Activated CD4-positive, alpha-beta T cell treated with anti-CD3 and anti-CD28 coated beads, Interleukin-2, amount 10 ng/mL, durations not matched to agents 7 days and 5 days (primary cell): ENCODE measurements at regions not wholly inside any gene's neighbourhood (a gene's known extent, or its start where the extent isn't known, plus 50 kb on each side); places are given as distances from the start of the nearest gene placed in this dataset.
"Not testable (repeated sequence)": the region's sequence is repeated elsewhere in the genome, so short reads cannot be mapped to it uniquely, and the experiment has no call there.

Source experiments
- CTCF ChIA-PET: fragments of 350-600 bp; sonication (Branson Sonifier 250); formaldehyde crosslinking; loops from one replicate; lab custom pipeline; 2021; ENCODE audit warnings: antibody characterized with exemption; lab: Charles Lee
- POLR2A ChIA-PET: fragments of 350-600 bp; sonication (Branson Sonifier 250); formaldehyde crosslinking; loops from one replicate; lab custom pipeline; 2021; ENCODE audit warnings: antibody characterized with exemption; lab: Charles Lee
- DNase-seq: peaks from one replicate; pipeline ENCODE4 v3.0.0-alpha.2; 2020
- H3K27ac Mint-ChIP-seq: one replicate; pipeline ENCODE4 v1.8.0; 2021; ENCODE audit warnings: mild to moderate bottlenecking, moderate library complexity, mixed read lengths
- H3K27me3 Mint-ChIP-seq: one replicate; pipeline ENCODE4 v1.8.0; 2021; ENCODE audit warnings: mixed read lengths
- H3K36me3 Mint-ChIP-seq: one replicate; pipeline ENCODE4 v1.8.0; 2021; ENCODE audit warnings: low read depth, mixed read lengths
- H3K4me1 Mint-ChIP-seq: one replicate; pipeline ENCODE4 v1.8.0; 2021; ENCODE audit warnings: mixed read lengths
- H3K4me3 Mint-ChIP-seq: one replicate; pipeline ENCODE4 v1.8.0; 2021; ENCODE audit warnings: mild to moderate bottlenecking, moderate library complexity, mixed read lengths
- H3K9me3 Mint-ChIP-seq: one replicate; pipeline ENCODE4 v1.8.0; 2021; ENCODE audit warnings: mixed read lengths

DNA sequence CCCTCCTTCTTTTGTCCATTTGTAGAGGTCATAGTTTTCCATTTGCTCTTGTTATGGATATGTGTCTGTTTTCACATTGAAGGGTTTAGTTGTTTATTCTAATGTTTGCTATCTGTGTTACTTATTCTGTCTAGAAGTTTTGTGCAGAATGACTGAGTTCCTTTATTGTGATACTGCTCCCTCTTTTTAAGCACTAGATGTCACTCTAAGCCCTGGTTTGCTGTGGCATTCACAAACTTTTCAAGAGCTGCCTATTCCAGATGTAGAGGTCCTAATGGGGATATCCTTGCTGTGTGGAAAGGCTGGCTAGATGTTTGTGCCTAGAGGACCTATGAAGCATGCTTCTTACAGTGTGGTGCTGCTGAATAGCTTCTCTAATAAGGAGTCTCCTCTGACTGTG, 338.6 kb downstream of the SPIN4 start:
- no peaks in the 10 kb centered on the region for H3K27me3 Mint-ChIP-seq
- H3K27ac Mint-ChIP-seq, result no peak overlapping the region
- no peak for DNase-seq
- H3K4me1 Mint-ChIP-seq, result no peaks in the 10 kb centered on the region
- H3K4me3 Mint-ChIP-seq, result no peak overlapping the region
- no peaks in the 10 kb centered on the region for H3K9me3 Mint-ChIP-seq
- no peaks in the 10 kb centered on the region for H3K36me3 Mint-ChIP-seq
- POLR2A ChIA-PET, result no interaction called here
- CTCF ChIA-PET, result interaction anchor here (1.0 kb wide), 1 partner anchor 11 kb away, joined by 3 read pairs; no protein-coding TSS in a partner anchor

- DNase-seq, H3K4me3 Mint-ChIP-seq, H3K9me3 Mint-ChIP-seq, H3K4me1 Mint-ChIP-seq, CTCF ChIA-PET, H3K36me3 Mint-ChIP-seq, H3K27me3 Mint-ChIP-seq, H3K27ac Mint-ChIP-seq, POLR2A ChIA-PET: not testable (repeated sequence)
Observed at GRCh38 chrX:63000196-63000595, 350.9 kb downstream of the SPIN4 start.
